ENCODE measurements at regions not wholly inside any gene's neighbourhood (a gene's known extent, or its start where the extent isn't known, plus 50 kb on each side); places are given as distances from the start of the nearest gene placed in this dataset.

DNA sequence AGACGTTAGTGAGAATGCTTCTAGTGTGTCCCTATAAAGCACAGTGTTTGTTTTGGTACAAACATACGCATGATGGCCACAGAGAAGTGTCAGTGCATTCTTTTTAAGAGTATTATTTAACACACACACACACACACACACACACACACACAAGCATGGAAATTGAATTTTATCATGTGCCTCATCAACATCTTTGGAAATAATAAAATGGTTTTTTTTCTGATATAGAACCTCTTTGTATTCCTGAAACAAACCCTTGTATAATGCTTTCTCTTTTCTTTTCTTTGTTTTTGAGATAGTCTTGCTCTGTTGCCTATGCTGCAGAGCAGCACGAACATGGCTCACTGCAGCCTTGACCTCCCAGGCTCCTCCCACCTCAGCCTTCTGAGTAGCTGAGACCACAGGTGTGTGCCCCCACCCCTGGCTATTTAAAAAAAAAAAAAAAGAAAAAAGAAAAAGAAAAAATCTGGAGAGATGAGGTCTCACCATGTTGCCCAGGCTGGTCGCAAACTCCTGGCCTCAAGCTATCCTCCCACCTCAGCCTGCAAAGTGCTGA is 116.2 kb upstream of the SYNDIG1 start:
- Histone ChIP-seq H2AFZ (ENCODE audit: insufficient read depth, low read depth, low read length, poor library complexity, severe bottlenecking) (no peak overlapping the region), H3K4me1 (ENCODE audit: control insufficient read depth in 2 of 2, insufficient read depth in 2 of 2, low read length in 2 of 2) (no peaks in the 10 kb centered on the region), H3K36me3 (replicated peaks in 1 of 2; ENCODE audit: control extremely low read depth in 1 of 2, control insufficient read depth in 1 of 2, extremely low read depth in 1 of 2, insufficient read depth in 2 of 2, low read length in 1 of 2) (no peaks in the 10 kb centered on the region), H3K4me2 (replicated peaks; ENCODE audit: low read depth, low read length, poor library complexity, severe bottlenecking) (no peak overlapping the region), H3K4me3 (ENCODE audit: control extremely low read depth in 1 of 5, extremely low read depth in 1 of 5, insufficient read depth in 1 of 5, low read depth in 2 of 5, low read length in 4 of 5) (no peak overlapping the region), H3K9ac (ENCODE audit: low read length) (no peak overlapping the region), H3K27me3 (replicated peaks in 1 of 4; ENCODE audit: control extremely low read depth in 1 of 4, control insufficient read depth in 3 of 4, insufficient read depth in 4 of 4, low read length in 3 of 4) (no peaks in the 10 kb centered on the region), H3K79me2 (ENCODE audit: control insufficient read depth, insufficient read depth, low read length) (no peaks in the 10 kb centered on the region), H3K27ac (ENCODE audit: low read length in 2 of 2) (no peak overlapping the region), H4K20me1 (ENCODE audit: control insufficient read depth, insufficient read depth, low read length, poor library complexity, severe bottlenecking) (no peaks in the 10 kb centered on the region), H3K9me3 (ENCODE audit: control extremely low read depth in 1 of 3, control insufficient read depth in 2 of 3, insufficient read depth in 1 of 3, low read length in 2 of 3) (no peaks in the 10 kb centered on the region)
- Mint-ChIP-seq H3K4me3 (no peak overlapping the region), H3K4me1 (no peaks in the 10 kb centered on the region), H3K27me3 (peaks cover 4% of the 10 kb centered on the region), H3K9me3 (ENCODE audit: insufficient read depth) (no peaks in the 10 kb centered on the region), H3K27ac (no peak overlapping the region)
- POLR2A ChIA-PET = no interaction called here
- intact Hi-C loops (cut with micrococcal nuclease) = no loop called here
- no peak for DNase-seq
- 71% methylated on average over 1 of the region's 4 CpGs for WGBS (ENCODE audit: insufficient coverage)
- no peak for ATAC-seq (ENCODE audit: low read depth)
- CTCF ChIA-PET = interaction anchor here (0.7 kb wide), 1 partner anchor 965 kb away, joined by 4 read pairs; no protein-coding TSS in a partner anchor
- no peak for TF ChIP-seq CTCF (IDR thresholded peaks at IDR 0.05)
- no peak for TF ChIP-seq EZH2 (IDR thresholded peaks at IDR 0.05; ENCODE audit: borderline replicate concordance, insufficient read depth, low read depth, low read length, poor library complexity, severe bottlenecking)

GRCh38 chr20:24350923-24351368 is 118.5 kb upstream of the SYNDIG1 start:
- no peaks in the 10 kb centered on the region for H3K27me3 ChIP-seq (replicated peaks in 1 of 4; ENCODE audit: control extremely low read depth in 1 of 4, control insufficient read depth in 3 of 4, insufficient read depth in 4 of 4, low read length in 3 of 4)
- H3K79me2 ChIP-seq (ENCODE audit: control insufficient read depth, insufficient read depth, low read length) = no peaks in the 10 kb centered on the region
- ATAC-seq (ENCODE audit: low read depth) = no peak
- Mint-ChIP-seq H3K27me3 (no peaks in the 10 kb centered on the region), H3K9me3 (ENCODE audit: insufficient read depth) (no peaks in the 10 kb centered on the region), H3K4me1 (no peaks in the 10 kb centered on the region), H3K4me3 (no peak overlapping the region), H3K27ac (no peak overlapping the region)
- H3K27ac ChIP-seq (ENCODE audit: low read length in 2 of 2) = no peak overlapping the region
- no peaks in the 10 kb centered on the region for H3K36me3 ChIP-seq (replicated peaks in 1 of 2; ENCODE audit: control extremely low read depth in 1 of 2, control insufficient read depth in 1 of 2, extremely low read depth in 1 of 2, insufficient read depth in 2 of 2, low read length in 1 of 2)
- H2AFZ ChIP-seq (ENCODE audit: insufficient read depth, low read depth, low read length, poor library complexity, severe bottlenecking) = no peak overlapping the region
- ChIA-PET CTCF (no interaction called here), POLR2A (no interaction called here)
- no peaks in the 10 kb centered on the region for H3K4me1 ChIP-seq (ENCODE audit: control insufficient read depth in 2 of 2, insufficient read depth in 2 of 2, low read length in 2 of 2)
- no peak overlapping the region for H3K4me2 ChIP-seq (replicated peaks; ENCODE audit: low read depth, low read length, poor library complexity, severe bottlenecking)
- no peak for TF ChIP-seq CTCF (IDR thresholded peaks at IDR 0.05)
- no peaks in the 10 kb centered on the region for H4K20me1 ChIP-seq (ENCODE audit: control insufficient read depth, insufficient read depth, low read length, poor library complexity, severe bottlenecking)
- no peak for DNase-seq
- no peak overlapping the region for H3K9ac ChIP-seq (ENCODE audit: low read length)
- intact Hi-C loops (cut with micrococcal nuclease) = no loop called here
- WGBS (ENCODE audit: insufficient coverage) = 92% methylated on average over 6 of the region's 7 CpGs
- H3K9me3 ChIP-seq (ENCODE audit: control extremely low read depth in 1 of 3, control insufficient read depth in 2 of 3, insufficient read depth in 1 of 3, low read length in 2 of 3) = no peaks in the 10 kb centered on the region
- no peak overlapping the region for H3K4me3 ChIP-seq (ENCODE audit: control extremely low read depth in 1 of 5, extremely low read depth in 1 of 5, insufficient read depth in 1 of 5, low read depth in 2 of 5, low read length in 4 of 5)
